VCaP (cell line): ENCODE measurements at regions not wholly inside any gene's neighbourhood (a gene's known extent, or its start where the extent isn't known, plus 50 kb on each side); places are given as distances from the start of the nearest gene placed in this dataset.

Source experiments
- H3K27ac ChIP-seq: fragments of 450-650 bp; 2 replicates; pipeline ENCODE4 v1.5.1; 2017
- CTCF ChIP-seq: fragments of 450-650 bp; conservative IDR thresholded peaks from 2 replicates; pipeline ENCODE4 v1.5.1; 2017; ENCODE audit warnings: mild to moderate bottlenecking, moderate library complexity

- no peak for TF ChIP-seq CTCF
These were observed 281.2 kb upstream of the TMTC1 start for GRCh38 chr12:30064906-30065305.

DNA sequence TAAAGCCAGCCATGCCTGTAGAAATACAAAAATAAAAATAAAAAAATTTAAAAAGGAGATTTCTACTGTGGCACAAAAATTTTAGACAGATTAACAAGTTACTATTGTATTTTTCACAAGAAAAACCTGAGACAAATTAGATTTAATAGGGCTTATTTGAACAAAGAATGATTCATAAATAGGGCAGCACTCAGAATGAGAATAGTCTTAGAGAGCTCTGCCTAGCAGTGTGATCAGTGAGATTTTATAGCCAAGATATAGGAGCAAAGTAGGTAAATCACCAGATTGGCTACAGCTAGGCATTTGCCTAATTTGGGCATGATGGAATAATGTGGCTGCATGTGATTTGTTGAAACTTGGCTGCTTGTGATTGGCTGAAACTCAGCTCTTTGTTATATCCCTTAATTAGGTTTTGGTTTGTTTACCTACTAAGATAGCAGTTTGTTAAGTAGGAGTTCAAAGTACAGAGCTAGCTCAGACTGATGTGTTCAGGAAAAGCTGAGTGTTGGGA, 279.7 kb upstream of the TMTC1 start:
- H3K27ac ChIP-seq, result no peak overlapping the region
- TF ChIP-seq CTCF, result no peak

More at GRCh38 chr12:30064906-30065305, 281.2 kb upstream of the TMTC1 start:
- H3K27ac ChIP-seq, result no peak overlapping the region

DNA sequence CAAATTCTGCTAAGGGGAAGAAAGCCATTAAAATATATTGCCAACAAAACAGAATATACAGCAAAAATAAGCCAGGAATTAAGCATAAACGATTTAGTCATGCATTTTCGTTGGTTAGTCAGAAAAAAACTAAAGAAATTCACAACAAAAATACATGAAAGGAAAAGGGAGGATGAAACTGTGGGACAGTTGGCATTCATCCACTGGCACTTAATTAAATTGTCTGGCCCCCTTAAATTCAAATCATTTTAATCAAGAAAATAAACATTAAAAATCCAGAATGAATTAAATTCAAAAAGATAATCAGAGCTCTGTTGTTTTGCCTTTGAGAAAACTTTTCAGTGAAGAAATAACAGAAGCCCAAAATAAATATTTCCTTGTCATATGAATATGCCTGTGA, 264.6 kb upstream of the TMTC1 start:
- TF ChIP-seq CTCF, result no peak
- H3K27ac ChIP-seq, result no peak overlapping the region

GRCh38 chr12:30047516-30048254, 263.9 kb upstream of the TMTC1 start:
- no peak overlapping the region for H3K27ac ChIP-seq
- no peak for TF ChIP-seq CTCF

DNA sequence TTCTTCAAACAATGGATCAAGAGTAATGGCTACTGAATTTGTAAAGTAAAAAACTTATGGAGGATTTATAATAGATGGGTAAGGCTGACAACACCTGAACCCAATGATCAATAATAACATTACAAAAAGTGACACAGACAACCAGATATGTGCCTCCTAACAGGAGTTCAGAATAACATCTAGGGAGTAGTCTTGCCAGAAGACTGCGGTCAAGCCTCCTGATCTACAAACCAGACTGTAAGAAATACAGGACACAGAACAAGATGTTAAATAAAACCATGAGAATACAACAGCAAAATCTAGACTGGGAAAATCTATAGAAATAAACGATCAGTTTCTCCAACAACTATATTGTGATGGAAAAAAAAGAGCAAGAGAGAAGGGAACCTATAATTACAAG, 262.6 kb upstream of the TMTC1 start:
- H3K27ac ChIP-seq, result no peak overlapping the region
- TF ChIP-seq CTCF, result no peak

DNA sequence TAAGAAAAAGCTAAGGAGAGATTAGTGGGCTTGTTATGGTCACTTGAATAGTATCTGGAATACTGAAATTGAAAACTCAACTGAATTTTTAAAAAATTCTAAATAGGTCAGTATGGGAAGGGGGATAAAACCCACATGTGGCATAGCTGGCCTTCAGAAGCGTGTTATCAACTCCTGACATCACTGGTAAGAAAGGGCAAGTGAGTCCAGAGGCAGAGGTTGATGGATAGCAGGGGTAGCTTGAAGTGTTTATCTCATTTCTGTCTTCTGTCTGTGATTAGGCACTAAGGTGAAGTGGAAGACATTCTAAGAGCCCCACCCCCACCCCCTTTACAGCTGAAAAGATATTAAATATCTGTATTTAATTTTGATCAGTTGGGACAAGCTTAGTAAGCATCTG, 261.4 kb upstream of the TMTC1 start:
- no peak for TF ChIP-seq CTCF
- no peak overlapping the region for H3K27ac ChIP-seq

DNA sequence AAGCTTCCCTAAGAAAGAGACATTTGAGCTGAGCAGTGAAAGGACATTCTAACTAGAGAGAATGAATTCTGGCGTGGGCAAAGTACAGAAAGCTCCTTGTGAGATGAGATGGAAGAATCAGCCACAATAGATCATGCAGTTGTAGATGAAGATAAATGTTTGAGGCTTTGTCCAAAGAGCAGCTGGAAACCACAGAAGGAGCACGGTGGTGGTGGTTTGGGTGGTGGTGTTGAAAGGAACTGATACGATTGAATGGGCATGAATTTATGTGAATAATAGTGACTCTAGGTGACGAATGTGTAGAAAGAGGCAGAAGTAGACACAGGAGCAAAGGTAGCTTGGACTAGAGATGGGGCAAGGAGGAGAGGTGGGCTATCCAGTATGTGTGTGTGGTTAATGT, 260.5 kb upstream of the TMTC1 start:
- H3K27ac ChIP-seq, result no peak overlapping the region
- no peak for TF ChIP-seq CTCF
